ENCODE measurements at regions not wholly inside any gene's neighbourhood (a gene's known extent, or its start where the extent isn't known, plus 50 kb on each side); places are given as distances from the start of the nearest gene placed in this dataset.

GRCh38 chr6:15837205-15837604 lies 174.4 kb upstream of the DTNBP1 start:
- Mint-ChIP-seq H3K9me3 (ENCODE audit: unreplicated experiment) (no peaks in the 10 kb centered on the region), H3K27me3 (ENCODE audit: insufficient read depth, unreplicated experiment) (no peaks in the 10 kb centered on the region), H3K27ac (ENCODE audit: low read depth, unreplicated experiment) (no peak overlapping the region), H3K4me3 (ENCODE audit: unreplicated experiment) (no peak overlapping the region), H3K36me3 (ENCODE audit: insufficient read depth, unreplicated experiment) (no peaks in the 10 kb centered on the region), H3K4me1 (ENCODE audit: insufficient read depth, unreplicated experiment) (no peaks in the 10 kb centered on the region)
- intact Hi-C loops (cut with micrococcal nuclease), result no loop called here
- ChIA-PET CTCF (interaction anchor here (1.1 kb wide), 1 partner anchor 291 kb away, joined by 3 read pairs; the partner anchor contains the start of gene MYLIP), POLR2A (interaction anchor here (0.6 kb wide), 1 partner anchor 29 kb away, joined by 3 read pairs; no protein-coding TSS in a partner anchor)
- DNase-seq (ENCODE audit: unreplicated experiment), result no peak
- no peak for TF ChIP-seq CTCF (IDR thresholded peaks at IDR 0.05; ENCODE audit: unreplicated experiment)
- BruUV-seq (replicated peaks), result no TSS peak

GRCh38 chr6:15832841-15833240 lies 170.0 kb upstream of the DTNBP1 start:
- CTCF ChIA-PET, result interaction anchor here (0.6 to 0.8 kb wide), 2 partner anchors 137 to 164 kb away, joined by 3 to 4 read pairs; no protein-coding TSS in a partner anchor
- Mint-ChIP-seq H3K36me3 (ENCODE audit: insufficient read depth, unreplicated experiment) (no peaks in the 10 kb centered on the region), H3K27ac (ENCODE audit: low read depth, unreplicated experiment) (no peak overlapping the region), H3K4me3 (ENCODE audit: unreplicated experiment) (no peak overlapping the region), H3K27me3 (ENCODE audit: insufficient read depth, unreplicated experiment) (no peaks in the 10 kb centered on the region), H3K9me3 (ENCODE audit: unreplicated experiment) (no peaks in the 10 kb centered on the region), H3K4me1 (ENCODE audit: insufficient read depth, unreplicated experiment) (no peaks in the 10 kb centered on the region)
- DNase-seq (ENCODE audit: unreplicated experiment), result no peak
- BruUV-seq (replicated peaks), result no TSS peak
- TF ChIP-seq CTCF (IDR thresholded peaks at IDR 0.05; ENCODE audit: unreplicated experiment), result no peak
- POLR2A ChIA-PET, result no interaction called here
- intact Hi-C loops (cut with micrococcal nuclease), result no loop called here

GRCh38 chr6:15829156-15829555 lies 166.3 kb upstream of the DTNBP1 start:
- Mint-ChIP-seq H3K27ac (ENCODE audit: low read depth, unreplicated experiment) (no peak overlapping the region), H3K27me3 (ENCODE audit: insufficient read depth, unreplicated experiment) (peaks cover 24% of the 10 kb centered on the region), H3K4me1 (ENCODE audit: insufficient read depth, unreplicated experiment) (no peaks in the 10 kb centered on the region), H3K4me3 (ENCODE audit: unreplicated experiment) (no peak overlapping the region), H3K9me3 (ENCODE audit: unreplicated experiment) (no peaks in the 10 kb centered on the region), H3K36me3 (ENCODE audit: insufficient read depth, unreplicated experiment) (no peaks in the 10 kb centered on the region)
- no TSS peak for BruUV-seq (replicated peaks)
- POLR2A ChIA-PET, result interaction anchor here (0.7 kb wide), 2 partner anchors 50 to 359 kb away, joined by 3 to 4 read pairs; no protein-coding TSS in a partner anchor
- no peak for DNase-seq (ENCODE audit: unreplicated experiment)
- intact Hi-C loops (cut with micrococcal nuclease), result no loop called here
- no peak for TF ChIP-seq CTCF (IDR thresholded peaks at IDR 0.05; ENCODE audit: unreplicated experiment)
- CTCF ChIA-PET, result interaction anchor here (1.1 to 1.5 kb wide), 2 partner anchors 14 to 45 kb away, joined by 4 read pairs; no protein-coding TSS in a partner anchor

GRCh38 chr6:15827496-15828255 lies 164.8 kb upstream of the DTNBP1 start:
- Mint-ChIP-seq H3K27me3 (ENCODE audit: insufficient read depth, unreplicated experiment) (peaks cover 24% of the 10 kb centered on the region), H3K4me3 (ENCODE audit: unreplicated experiment) (no peak overlapping the region), H3K9me3 (ENCODE audit: unreplicated experiment) (no peaks in the 10 kb centered on the region), H3K36me3 (ENCODE audit: insufficient read depth, unreplicated experiment) (no peaks in the 10 kb centered on the region), H3K4me1 (ENCODE audit: insufficient read depth, unreplicated experiment) (no peaks in the 10 kb centered on the region), H3K27ac (ENCODE audit: low read depth, unreplicated experiment) (no peak overlapping the region)
- ChIA-PET POLR2A (no interaction called here), CTCF (no interaction called here)
- no peak for DNase-seq (ENCODE audit: unreplicated experiment)
- no TSS peak for BruUV-seq (replicated peaks)
- intact Hi-C loops (cut with micrococcal nuclease), result no loop called here
- no peak for TF ChIP-seq CTCF (IDR thresholded peaks at IDR 0.05; ENCODE audit: unreplicated experiment)

Data from MCF 10A (cell line).